ENCODE measurements at regions not wholly inside any gene's neighbourhood (a gene's known extent, or its start where the extent isn't known, plus 50 kb on each side); places are given as distances from the start of the nearest gene placed in this dataset.
A peak's percentile ranks its signal among the peaks of the same experiment; 100 is the strongest.

GRCh38 chr3:27590437-27591298 lies 106.5 kb upstream of the SLC4A7 start:
- ATAC-seq = peak; percentile 15
- peak in 1 of 4 donors; percentile 20 for DNase-seq

DNA sequence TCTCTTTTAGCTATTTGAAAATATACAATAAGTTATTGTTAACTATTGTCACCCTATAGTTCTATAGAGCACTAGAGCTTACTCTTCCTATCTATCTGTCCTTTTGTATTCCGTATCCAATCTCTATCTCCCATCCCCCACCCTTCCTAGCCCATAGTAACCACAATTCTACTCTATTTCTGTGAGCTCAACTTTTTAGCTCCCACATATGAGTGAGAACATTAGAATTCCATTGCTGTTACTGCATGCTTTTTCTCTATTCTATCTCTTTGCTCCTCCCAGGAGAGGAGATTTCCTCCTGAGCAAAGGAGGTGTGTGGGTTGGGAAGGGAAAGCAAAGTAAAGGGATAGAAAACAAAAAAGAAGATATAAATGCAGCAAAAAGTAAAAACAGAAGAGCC lies 105.6 kb upstream of the SLC4A7 start:
- peak overlapping the region in 1 of 4 donors; percentile 76 for H3K27ac ChIP-seq
- H3K27me3 ChIP-seq = no peaks in the 10 kb centered on the region
- no peaks in the 10 kb centered on the region for H3K36me3 ChIP-seq (replicated peaks in 1 of 2; ENCODE audit: insufficient read depth in 1 of 2, low read depth in 2 of 2)
- no peak for TF ChIP-seq POLR2A (IDR thresholded peaks at IDR 0.05)
- TF ChIP-seq CTCF (IDR thresholded peaks at IDR 0.05) = no peak
- H3K9me3 ChIP-seq = no peaks in the 10 kb centered on the region
- no peak overlapping the region for H3K4me3 ChIP-seq
- no peak for ATAC-seq
- WGBS, 2 donors = 63 to 71% methylated on average over 1 of the region's 1 CpG
- no peak for DNase-seq
- H3K4me1 ChIP-seq = peaks cover 11% of the 10 kb centered on the region
- intact Hi-C loops (cut with DNase I) = no loop called here

More at GRCh38 chr3:27590437-27591298, 106.5 kb upstream of the SLC4A7 start:
- H3K27me3 ChIP-seq = no peaks in the 10 kb centered on the region
- peaks cover 11% of the 10 kb centered on the region for H3K4me1 ChIP-seq
- 26% methylated on average over 5 of the region's 5 CpGs for WGBS, 2 donors
- intact Hi-C loops (cut with DNase I) = no loop called here
- H3K27ac ChIP-seq = peak overlapping the region in 2 of 4 donors; percentile 52 to 76
- no peaks in the 10 kb centered on the region for H3K36me3 ChIP-seq (replicated peaks in 1 of 2; ENCODE audit: insufficient read depth in 1 of 2, low read depth in 2 of 2)
- H3K9me3 ChIP-seq = no peaks in the 10 kb centered on the region
- no peak overlapping the region for H3K4me3 ChIP-seq
- TF ChIP-seq POLR2A (IDR thresholded peaks at IDR 0.05) (no peak), CTCF (IDR thresholded peaks at IDR 0.05) (no peak)

- Histone ChIP-seq H3K27me3 (no peaks in the 10 kb centered on the region), H3K9me3 (no peaks in the 10 kb centered on the region), H3K27ac (no peak overlapping the region), H3K4me3 (no peak overlapping the region), H3K36me3 (replicated peaks in 1 of 2; ENCODE audit: insufficient read depth in 1 of 2, low read depth in 2 of 2) (no peaks in the 10 kb centered on the region), H3K4me1 (no peaks in the 10 kb centered on the region)
- intact Hi-C loops (cut with DNase I) = no loop called here
- TF ChIP-seq POLR2A (IDR thresholded peaks at IDR 0.05) = no peak
- no peak for TF ChIP-seq CTCF (IDR thresholded peaks at IDR 0.05)
- no peak for DNase-seq
- no peak for ATAC-seq
- 62 to 81% methylated on average over 3 of the region's 3 CpGs for WGBS, 2 donors
These were observed 101.2 kb upstream of the SLC4A7 start for GRCh38 chr3:27585429-27585828.

- WGBS, 2 donors = 61 to 66% methylated on average over 2 of the region's 2 CpGs
These were observed 100.7 kb upstream of the SLC4A7 start for GRCh38 chr3:27584874-27585273.

More at GRCh38 chr3:27584874-27585273, 100.7 kb upstream of the SLC4A7 start:
- H3K27me3 ChIP-seq = no peaks in the 10 kb centered on the region
- no peak for ATAC-seq
- TF ChIP-seq POLR2A (IDR thresholded peaks at IDR 0.05) = no peak
- TF ChIP-seq CTCF (IDR thresholded peaks at IDR 0.05) = no peak
- no peak overlapping the region for H3K27ac ChIP-seq
- H3K4me3 ChIP-seq = no peak overlapping the region
- no peak for DNase-seq
- H3K36me3 ChIP-seq (replicated peaks in 1 of 2; ENCODE audit: insufficient read depth in 1 of 2, low read depth in 2 of 2) = no peaks in the 10 kb centered on the region
- no peaks in the 10 kb centered on the region for H3K4me1 ChIP-seq
- intact Hi-C loops (cut with DNase I) = no loop called here
- H3K9me3 ChIP-seq = no peaks in the 10 kb centered on the region

Measured in body of pancreas (tissue), 4 donors.